Pancreas (tissue), 10 donors: ENCODE measurements at regions not wholly inside any gene's neighbourhood (a gene's known extent, or its start where the extent isn't known, plus 50 kb on each side); places are given as distances from the start of the nearest gene placed in this dataset.

Experiments
- ATAC-seq, 4 donors: fragments of 200-7000 bp; cut with Tn5 transposase; one replicate each; pipeline versions ENCODE4 v1.8.0 to v1.9.1; 2020; ENCODE audit warnings: mild to moderate bottlenecking in 4 of 4, moderate library complexity in 4 of 4
- DNase-seq, 6 donors: peaks; one replicate each; pipeline ENCODE4 v3.0.0-alpha.2; 2020
- FAIRE-seq: peaks from 2 replicates; lab custom pipeline; 2012; peaks lifted over from hg19 to GRCh38; lab: Jason Lieb, UNC
- H3K27ac ChIP-seq, 4 donors: fragments of 200-600 bp; sonication (generic); 1 replicate in 3 of 4; 2 replicates in 1 of 4; pipeline versions ENCODE4 v1.5.0 to v1.8.0; 2020
- H3K27me3 ChIP-seq, 4 donors: fragments of 200-600 bp; one replicate each; pipeline ENCODE4 v1.8.0; 2021
- H3K36me3 ChIP-seq, 3 donors: fragments of 200-600 bp; sonication (generic) in 1 of 3; one replicate each; pipeline versions ENCODE4 v1.5.0 to v1.8.0; 2020 to 2021
- H3K4me1 ChIP-seq, 3 donors: fragments of 200-600 bp; one replicate each; pipeline ENCODE4 v1.8.0; 2021
- H3K4me3 ChIP-seq, 4 donors: fragments of 200-600 bp; sonication (generic) in 2 of 4; one replicate each; pipeline versions ENCODE4 v1.5.0 to v1.8.0; 2020 to 2021
- H3K9me3 ChIP-seq, 4 donors: fragments of 200-600 bp; one replicate each; pipeline ENCODE4 v1.8.0; 2021
- WGBS, 2 donors: extraction: QIAGEN DNeasy Blood & Tissue Kit; methylation state at CpG; one replicate each; pipeline ENCODE4 v1.1.7; 2013; 5-methylcytosine and 5-hydroxymethylcytosine counted together
- intact Hi-C, 3 donors: fragments of 100-400 bp; cut with DNase I; formaldehyde crosslinking; loops; one replicate each; pipeline versions ENCODE4 v1.11.1 to v1.14.2; 2022
- TF ChIP-seq, protein P1 (sequence below), 4 donors: fragments of 200-600 bp; sonication (generic) in 3 of 4; IDR thresholded peaks; one replicate each; pipeline versions ENCODE4 v1.5.0 to v1.8.0; 2021; ENCODE audit warnings: antibody characterized with exemption in 4 of 4
- donor health status: healthy with polysubstance abuse.
- donor health status: DM: no; HTN: no; CAD: no; lungs with moderate emphysema.
- donor health status: DM: no; HTN: no; CAD: no.
- donor health status: control.
- donor health status: control.
- donor health status: Bipolar disorder and iron deficiency.
- donor health status: DM: yes; HTN: yes; CAD: no.
- donor health status: DM: no; HTN: no; CAD: no.
- donor health status: DM: no; HTN: no; CAD: no.
- donor health status: DM: yes; HTN: yes; CAD: no.

DNA sequence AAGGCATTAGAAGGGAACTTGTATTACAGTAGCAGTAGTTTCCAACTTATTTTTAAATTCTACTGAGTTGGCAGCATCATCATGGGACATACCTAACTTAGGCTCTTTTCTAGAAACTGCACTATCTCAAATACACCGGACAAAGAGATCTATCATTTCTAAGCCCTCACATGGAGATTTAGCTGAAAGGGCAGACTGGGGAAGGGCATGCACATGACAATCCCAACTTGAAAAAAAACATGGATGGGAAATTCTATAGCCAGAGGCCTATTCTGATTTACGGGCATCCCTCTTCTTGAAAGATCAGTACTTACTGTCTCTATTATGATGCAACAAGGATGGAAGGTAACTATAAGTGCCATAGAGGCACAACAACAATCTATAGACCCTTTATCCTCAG, 1328.6 kb downstream of the UQCRFS1 start:
- Histone ChIP-seq H3K27ac (no peak overlapping the region), H3K27me3 (no peaks in the 10 kb centered on the region), H3K4me1 (no peaks in the 10 kb centered on the region), H3K9me3 (no peaks in the 10 kb centered on the region), H3K4me3 (no peak overlapping the region), H3K36me3 (no peaks in the 10 kb centered on the region)
- FAIRE-seq (no peak), ATAC-seq (no peak), DNase-seq (no peak)
- TF ChIP-seq, protein P1, sequence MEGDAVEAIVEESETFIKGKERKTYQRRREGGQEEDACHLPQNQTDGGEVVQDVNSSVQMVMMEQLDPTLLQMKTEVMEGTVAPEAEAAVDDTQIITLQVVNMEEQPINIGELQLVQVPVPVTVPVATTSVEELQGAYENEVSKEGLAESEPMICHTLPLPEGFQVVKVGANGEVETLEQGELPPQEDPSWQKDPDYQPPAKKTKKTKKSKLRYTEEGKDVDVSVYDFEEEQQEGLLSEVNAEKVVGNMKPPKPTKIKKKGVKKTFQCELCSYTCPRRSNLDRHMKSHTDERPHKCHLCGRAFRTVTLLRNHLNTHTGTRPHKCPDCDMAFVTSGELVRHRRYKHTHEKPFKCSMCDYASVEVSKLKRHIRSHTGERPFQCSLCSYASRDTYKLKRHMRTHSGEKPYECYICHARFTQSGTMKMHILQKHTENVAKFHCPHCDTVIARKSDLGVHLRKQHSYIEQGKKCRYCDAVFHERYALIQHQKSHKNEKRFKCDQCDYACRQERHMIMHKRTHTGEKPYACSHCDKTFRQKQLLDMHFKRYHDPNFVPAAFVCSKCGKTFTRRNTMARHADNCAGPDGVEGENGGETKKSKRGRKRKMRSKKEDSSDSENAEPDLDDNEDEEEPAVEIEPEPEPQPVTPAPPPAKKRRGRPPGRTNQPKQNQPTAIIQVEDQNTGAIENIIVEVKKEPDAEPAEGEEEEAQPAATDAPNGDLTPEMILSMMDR (IDR thresholded peaks at IDR 0.05) = no peak
- WGBS, 2 donors = 78% methylated on average over 2 of the region's 2 CpGs
- intact Hi-C loops = no loop called here

DNA sequence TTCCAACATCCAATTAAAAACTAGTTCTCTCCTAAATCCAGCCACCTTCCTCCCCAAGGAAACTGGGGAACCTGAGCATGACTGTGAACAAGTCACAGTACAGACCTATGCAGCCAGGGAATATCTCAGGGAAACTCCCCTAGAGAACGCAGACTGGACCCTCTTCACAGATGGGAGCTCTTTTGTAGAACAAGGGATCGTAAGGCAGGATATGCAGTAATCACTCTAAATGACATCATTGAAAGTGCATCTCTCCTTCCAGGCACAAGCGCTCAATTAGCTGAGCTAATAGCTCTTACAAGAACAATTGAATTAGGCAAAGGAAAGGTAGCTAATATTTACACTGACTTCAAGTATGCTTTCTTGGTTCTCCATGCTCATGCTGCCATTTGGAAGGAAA, 1331.7 kb downstream of the UQCRFS1 start:
- H3K9me3 ChIP-seq = no peaks in the 10 kb centered on the region
- no peak overlapping the region for H3K4me3 ChIP-seq
- no peaks in the 10 kb centered on the region for H3K36me3 ChIP-seq
- H3K27me3 ChIP-seq = no peaks in the 10 kb centered on the region
- intact Hi-C loops = no loop called here
- no peak for DNase-seq
- FAIRE-seq = no peak
- 79 to 80% methylated on average over 3 of the region's 3 CpGs for WGBS, 2 donors
- H3K27ac ChIP-seq = no peak overlapping the region
- no peaks in the 10 kb centered on the region for H3K4me1 ChIP-seq
- no peak for ATAC-seq
- TF ChIP-seq, protein P1 (IDR thresholded peaks at IDR 0.05) = no peak

DNA sequence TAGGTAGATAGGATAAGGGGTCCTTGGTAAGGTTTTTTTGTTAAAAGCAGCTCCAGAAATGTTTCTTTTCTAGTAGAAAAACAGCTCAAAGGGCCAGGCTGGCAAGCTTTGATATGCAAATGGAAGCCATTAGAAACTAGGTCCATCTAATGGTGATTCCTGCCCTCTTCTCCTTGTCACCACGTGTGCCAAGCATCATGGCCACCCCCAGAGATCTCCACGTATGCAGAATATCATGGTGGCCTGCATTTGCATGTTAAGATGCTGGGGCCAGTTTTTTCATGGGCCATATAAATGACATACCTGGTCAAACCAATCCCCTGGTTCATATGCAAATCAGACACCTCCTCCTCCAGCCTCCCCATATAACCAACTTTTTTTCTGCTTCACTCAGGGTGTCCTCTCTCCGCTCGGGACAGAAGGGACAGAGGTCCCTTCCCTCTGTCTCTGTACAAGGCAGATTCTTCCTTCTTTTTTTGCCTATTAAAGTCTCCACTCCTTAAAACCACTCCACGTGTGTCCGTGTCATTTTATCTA, 1335.9 kb downstream of the UQCRFS1 start:
- intact Hi-C loops = no loop called here
- FAIRE-seq = no peak
- Histone ChIP-seq H3K27ac (no peak overlapping the region), H3K9me3 (no peaks in the 10 kb centered on the region), H3K4me1 (no peaks in the 10 kb centered on the region), H3K27me3 (no peaks in the 10 kb centered on the region), H3K4me3 (no peak overlapping the region), H3K36me3 (no peaks in the 10 kb centered on the region)
- TF ChIP-seq, protein P1 (IDR thresholded peaks at IDR 0.05) = no peak
- WGBS, 2 donors = 51 to 71% methylated on average over 6 of the region's 6 CpGs
- ATAC-seq = no peak
- no peak for DNase-seq

DNA sequence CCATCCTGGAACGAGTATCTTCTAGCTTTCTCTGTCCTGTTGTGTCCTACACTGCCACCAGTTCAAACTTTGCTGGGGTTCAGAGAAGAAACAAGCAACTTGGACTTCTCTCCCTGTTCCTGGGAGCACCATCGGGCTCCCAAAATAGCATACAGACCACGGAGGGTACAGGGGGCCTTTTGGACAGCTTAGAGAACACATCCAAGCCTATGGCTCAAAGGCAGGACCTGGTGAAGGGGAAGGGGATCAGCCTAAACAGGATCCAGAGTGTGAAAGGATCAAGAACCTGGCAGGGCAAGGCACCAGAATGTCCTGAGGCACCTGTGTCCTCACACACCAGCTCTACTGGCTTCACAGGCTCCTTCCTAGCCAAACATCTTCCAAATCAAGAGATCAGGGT, 1336.5 kb downstream of the UQCRFS1 start:
- ATAC-seq = no peak
- Histone ChIP-seq H3K27me3 (no peaks in the 10 kb centered on the region), H3K27ac (no peak overlapping the region), H3K36me3 (no peaks in the 10 kb centered on the region), H3K4me3 (no peak overlapping the region), H3K4me1 (no peaks in the 10 kb centered on the region), H3K9me3 (no peaks in the 10 kb centered on the region)
- TF ChIP-seq, protein P1 (IDR thresholded peaks at IDR 0.05) = no peak
- no peak for DNase-seq
- 33 to 44% methylated on average over 3 of the region's 3 CpGs for WGBS, 2 donors
- intact Hi-C loops = no loop called here
- no peak for FAIRE-seq

DNA sequence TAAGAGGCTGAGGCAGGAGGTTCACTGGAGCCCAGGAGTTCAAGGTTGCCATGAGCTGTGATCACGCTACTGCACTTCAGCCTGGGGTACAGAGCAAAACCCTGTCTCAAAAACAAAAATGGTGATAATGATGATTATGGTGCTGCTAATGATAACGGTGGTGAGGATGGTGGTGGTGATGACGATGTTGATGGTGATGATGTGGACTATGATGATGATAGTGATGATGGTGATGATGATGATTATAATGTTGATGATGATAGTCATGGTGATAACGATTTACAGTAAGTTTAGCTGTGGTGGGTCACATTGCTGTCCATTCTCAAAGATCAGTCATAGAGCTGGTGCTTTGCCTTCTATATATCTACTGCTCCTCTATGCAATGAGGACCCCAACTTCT, 1340.6 kb downstream of the UQCRFS1 start:
- TF ChIP-seq, protein P1 (IDR thresholded peaks at IDR 0.05) = no peak
- intact Hi-C loops = no loop called here
- DNase-seq (no peak), ATAC-seq (no peak), FAIRE-seq (no peak)
- Histone ChIP-seq H3K36me3 (no peaks in the 10 kb centered on the region), H3K27me3 (no peaks in the 10 kb centered on the region), H3K9me3 (no peaks in the 10 kb centered on the region), H3K4me1 (no peaks in the 10 kb centered on the region), H3K4me3 (no peak overlapping the region), H3K27ac (no peak overlapping the region)
- 49 to 53% methylated on average over 4 of the region's 4 CpGs for WGBS, 2 donors
